Umbilical cord (tissue), 1 donor: ENCODE measurements at regions not wholly inside any gene's neighbourhood (a gene's known extent, or its start where the extent isn't known, plus 50 kb on each side); places are given as distances from the start of the nearest gene placed in this dataset.

Source experiments
- DNase-seq: peaks from one replicate; pipeline ENCODE4 v3.0.0-alpha.2; 2015; ENCODE audit warnings: low spot score

- DNase-seq = no peak
These were observed 1307.9 kb downstream of the UQCRFS1 start for GRCh38 chr19:27905074-27905473.

- DNase-seq = no peak
These were observed 1311.9 kb downstream of the UQCRFS1 start for GRCh38 chr19:27901078-27901477.

DNA sequence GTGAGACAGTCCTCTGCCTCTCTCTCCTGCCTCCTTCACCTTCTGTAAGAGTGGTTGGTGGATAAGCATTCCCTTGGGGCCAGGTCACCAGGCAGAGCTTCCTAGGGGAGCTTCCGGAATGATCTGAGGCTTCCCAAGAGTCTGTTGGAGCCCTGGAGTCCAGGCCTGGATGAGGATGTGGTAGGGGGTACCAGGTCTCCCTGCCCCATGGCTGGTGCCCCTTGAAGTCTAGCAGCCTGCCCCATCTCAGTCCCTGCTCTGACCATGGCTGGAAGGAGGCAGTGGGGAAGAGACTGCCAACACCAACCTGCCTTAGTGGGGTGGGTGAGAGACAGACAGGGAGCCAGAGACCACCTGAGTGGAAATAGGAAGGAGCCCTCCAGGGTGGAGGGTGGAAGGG is 1316.9 kb downstream of the UQCRFS1 start:
- DNase-seq = no peak

DNA sequence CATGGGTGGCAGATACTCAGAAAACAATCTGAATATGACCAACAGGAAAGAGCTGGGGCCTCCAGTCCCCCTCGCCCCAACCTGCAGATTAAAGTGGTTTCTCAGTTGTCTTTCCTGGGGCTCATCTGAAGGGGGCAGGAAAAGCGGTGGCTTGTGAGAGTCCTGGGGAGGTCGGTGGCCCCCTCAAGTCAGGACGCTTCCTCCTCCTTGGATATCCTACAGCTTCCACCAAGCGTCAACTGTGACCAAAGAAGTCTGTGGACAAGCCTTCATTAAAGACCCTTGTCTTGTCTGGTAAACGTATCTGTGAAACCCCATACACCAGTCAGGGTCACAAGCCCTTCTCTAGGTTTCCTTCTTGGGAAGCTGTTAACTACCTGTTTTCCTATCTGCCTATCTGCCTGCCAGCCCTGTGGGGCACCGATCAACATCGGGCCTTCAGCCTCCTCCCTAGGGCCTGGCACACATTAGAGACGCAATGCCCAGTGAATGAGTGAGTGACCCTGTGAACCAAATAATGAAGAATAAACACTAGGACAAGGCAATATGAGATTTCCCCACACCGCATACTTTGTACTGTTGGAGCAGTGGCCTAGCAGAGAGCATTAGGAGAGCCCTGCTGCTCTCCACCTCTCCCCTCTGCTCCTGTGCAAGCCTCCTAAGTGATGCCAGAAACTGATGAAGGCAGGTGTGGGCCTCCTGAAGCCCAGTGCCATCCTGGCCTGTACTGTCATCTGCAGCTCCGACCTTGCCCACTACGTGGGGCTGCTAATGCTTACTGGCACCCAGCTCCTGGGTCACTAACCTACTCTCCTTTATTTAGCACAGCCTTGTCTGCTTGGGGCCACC is 1317.8 kb downstream of the UQCRFS1 start:
- no peak for DNase-seq

DNA sequence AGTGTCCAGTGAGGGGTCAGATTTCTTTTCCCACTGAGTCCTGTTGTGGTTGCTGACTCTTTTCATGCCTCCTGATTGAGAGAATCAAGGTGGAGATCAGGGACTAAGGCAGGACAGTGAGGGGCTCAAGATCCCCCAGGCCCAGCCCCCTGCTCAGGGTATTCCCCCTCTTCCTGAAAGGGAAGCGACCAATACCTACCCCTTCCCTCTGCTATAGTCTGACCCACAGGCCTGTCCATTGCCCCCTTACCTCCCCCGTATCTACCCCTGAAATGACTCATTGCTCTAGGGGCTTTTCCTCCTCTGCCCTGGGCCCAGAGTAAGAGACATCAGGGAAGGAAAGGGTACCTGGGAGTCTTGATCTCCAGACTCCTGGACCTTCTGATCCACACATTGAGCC is 1320.5 kb downstream of the UQCRFS1 start:
- no peak for DNase-seq

GRCh38 chr19:27891411-27891810 is 1321.5 kb downstream of the UQCRFS1 start:
- DNase-seq = no peak

GRCh38 chr19:27890696-27891095 is 1322.3 kb downstream of the UQCRFS1 start:
- no peak for DNase-seq

DNA sequence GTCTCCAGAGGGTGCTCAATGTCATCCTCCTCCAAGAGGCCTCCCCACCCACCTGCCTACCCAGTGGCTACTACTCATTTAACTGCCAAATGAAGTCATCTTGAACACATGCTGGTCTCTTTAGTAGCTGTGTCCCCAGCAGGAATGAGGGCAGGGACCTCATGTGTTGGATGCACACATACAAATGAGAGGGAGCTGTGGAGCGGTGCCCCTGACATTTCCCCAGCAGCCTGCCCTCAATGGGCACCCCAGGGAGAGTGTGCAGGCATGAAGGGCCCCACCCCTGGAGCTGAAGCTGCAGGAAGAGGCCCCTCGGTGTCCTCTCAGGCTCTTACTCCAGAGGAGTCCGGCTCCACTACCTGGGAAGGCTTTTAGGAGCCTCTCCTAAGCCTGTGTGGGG is 1322.7 kb downstream of the UQCRFS1 start:
- DNase-seq = no peak

- DNase-seq = no peak
These were observed 1323.8 kb downstream of the UQCRFS1 start for GRCh38 chr19:27889156-27889555.

- no peak for DNase-seq
These were observed 1325.0 kb downstream of the UQCRFS1 start for GRCh38 chr19:27887946-27888345.

GRCh38 chr19:27885359-27885758 is 1327.6 kb downstream of the UQCRFS1 start:
- no peak for DNase-seq

GRCh38 chr19:27884376-27884775 is 1328.6 kb downstream of the UQCRFS1 start:
- no peak for DNase-seq

DNA sequence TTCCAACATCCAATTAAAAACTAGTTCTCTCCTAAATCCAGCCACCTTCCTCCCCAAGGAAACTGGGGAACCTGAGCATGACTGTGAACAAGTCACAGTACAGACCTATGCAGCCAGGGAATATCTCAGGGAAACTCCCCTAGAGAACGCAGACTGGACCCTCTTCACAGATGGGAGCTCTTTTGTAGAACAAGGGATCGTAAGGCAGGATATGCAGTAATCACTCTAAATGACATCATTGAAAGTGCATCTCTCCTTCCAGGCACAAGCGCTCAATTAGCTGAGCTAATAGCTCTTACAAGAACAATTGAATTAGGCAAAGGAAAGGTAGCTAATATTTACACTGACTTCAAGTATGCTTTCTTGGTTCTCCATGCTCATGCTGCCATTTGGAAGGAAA is 1331.7 kb downstream of the UQCRFS1 start:
- no peak for DNase-seq

DNA sequence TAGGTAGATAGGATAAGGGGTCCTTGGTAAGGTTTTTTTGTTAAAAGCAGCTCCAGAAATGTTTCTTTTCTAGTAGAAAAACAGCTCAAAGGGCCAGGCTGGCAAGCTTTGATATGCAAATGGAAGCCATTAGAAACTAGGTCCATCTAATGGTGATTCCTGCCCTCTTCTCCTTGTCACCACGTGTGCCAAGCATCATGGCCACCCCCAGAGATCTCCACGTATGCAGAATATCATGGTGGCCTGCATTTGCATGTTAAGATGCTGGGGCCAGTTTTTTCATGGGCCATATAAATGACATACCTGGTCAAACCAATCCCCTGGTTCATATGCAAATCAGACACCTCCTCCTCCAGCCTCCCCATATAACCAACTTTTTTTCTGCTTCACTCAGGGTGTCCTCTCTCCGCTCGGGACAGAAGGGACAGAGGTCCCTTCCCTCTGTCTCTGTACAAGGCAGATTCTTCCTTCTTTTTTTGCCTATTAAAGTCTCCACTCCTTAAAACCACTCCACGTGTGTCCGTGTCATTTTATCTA is 1335.9 kb downstream of the UQCRFS1 start:
- DNase-seq = no peak

DNA sequence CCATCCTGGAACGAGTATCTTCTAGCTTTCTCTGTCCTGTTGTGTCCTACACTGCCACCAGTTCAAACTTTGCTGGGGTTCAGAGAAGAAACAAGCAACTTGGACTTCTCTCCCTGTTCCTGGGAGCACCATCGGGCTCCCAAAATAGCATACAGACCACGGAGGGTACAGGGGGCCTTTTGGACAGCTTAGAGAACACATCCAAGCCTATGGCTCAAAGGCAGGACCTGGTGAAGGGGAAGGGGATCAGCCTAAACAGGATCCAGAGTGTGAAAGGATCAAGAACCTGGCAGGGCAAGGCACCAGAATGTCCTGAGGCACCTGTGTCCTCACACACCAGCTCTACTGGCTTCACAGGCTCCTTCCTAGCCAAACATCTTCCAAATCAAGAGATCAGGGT is 1336.5 kb downstream of the UQCRFS1 start:
- DNase-seq = no peak

- no peak for DNase-seq
These were observed 1340.6 kb downstream of the UQCRFS1 start for GRCh38 chr19:27872370-27872769.

DNA sequence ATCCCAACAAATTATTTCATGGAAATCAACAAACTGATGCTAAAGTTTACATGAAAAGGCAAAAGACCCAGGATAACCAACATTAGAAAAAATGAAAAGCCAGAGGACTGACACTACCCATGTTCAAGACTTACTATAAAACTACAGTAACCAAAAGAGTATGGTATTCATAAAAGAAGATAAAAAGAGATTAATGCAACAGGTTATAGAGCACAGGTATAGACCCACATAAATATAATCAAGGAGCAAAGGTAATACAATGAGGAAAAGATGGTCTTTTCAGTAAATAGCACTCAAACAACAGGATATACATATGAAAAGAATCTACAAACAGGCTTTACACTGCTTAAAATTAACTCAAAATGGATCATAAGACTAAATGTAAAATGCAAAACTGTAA is 1342.7 kb downstream of the UQCRFS1 start:
- DNase-seq = no peak

DNA sequence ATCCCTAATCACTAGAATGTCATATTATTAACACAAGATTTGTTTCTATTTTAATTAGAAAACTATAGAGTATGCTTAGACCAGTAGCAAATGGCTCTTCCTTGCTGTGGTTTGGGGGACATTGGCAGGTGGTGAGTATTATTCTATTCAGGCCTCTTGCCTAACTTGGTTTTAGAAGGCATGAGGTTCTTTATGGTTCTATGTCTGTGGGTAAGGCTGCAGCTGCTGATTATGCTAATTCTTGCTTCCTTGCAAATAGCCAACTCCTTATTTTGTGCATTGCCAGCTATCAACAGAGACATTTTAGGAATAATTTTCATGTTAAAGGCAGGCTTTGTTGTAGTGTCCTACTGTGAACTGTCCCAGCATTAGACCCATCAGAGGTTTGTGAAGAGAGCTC is 1344.9 kb downstream of the UQCRFS1 start:
- DNase-seq = no peak

DNA sequence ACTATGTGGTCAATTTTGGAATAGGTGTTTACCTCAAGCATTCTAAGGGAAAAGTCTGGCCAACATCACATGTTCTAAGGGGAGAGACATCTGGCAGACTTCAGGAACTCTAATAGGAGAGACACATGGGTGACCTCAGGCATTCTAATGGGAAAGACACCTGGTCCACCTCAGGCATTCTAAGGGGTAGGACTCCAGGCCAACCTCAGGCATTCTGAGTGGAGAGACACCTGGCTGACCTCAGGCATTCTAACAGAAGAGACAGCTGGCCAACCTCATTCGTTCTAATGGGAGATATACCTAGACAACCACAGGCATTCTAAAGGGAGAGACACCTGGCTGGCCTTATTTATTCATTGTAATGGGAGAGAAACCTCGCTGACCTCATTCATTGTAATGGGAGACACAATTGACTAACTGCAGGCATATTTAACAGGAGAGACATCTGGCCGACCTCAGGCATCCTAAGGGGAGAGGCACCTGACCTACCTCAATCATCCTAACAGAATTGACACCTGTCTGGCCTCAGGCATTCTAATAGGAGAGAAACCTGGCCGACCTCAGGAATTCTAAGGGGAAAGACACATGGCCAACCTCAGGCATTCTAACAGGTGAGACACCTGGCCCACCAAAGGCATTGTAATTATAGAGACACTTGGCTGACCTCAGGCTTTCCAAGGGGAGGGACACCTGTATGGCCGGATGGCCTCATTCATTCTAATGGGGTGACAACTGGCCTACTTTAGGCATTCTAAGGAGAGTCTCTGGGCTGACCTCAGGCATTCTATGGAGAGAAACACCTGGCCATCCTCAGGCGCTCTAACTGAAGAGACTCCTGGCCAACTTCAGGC is 1346.8 kb downstream of the UQCRFS1 start:
- no peak for DNase-seq

DNA sequence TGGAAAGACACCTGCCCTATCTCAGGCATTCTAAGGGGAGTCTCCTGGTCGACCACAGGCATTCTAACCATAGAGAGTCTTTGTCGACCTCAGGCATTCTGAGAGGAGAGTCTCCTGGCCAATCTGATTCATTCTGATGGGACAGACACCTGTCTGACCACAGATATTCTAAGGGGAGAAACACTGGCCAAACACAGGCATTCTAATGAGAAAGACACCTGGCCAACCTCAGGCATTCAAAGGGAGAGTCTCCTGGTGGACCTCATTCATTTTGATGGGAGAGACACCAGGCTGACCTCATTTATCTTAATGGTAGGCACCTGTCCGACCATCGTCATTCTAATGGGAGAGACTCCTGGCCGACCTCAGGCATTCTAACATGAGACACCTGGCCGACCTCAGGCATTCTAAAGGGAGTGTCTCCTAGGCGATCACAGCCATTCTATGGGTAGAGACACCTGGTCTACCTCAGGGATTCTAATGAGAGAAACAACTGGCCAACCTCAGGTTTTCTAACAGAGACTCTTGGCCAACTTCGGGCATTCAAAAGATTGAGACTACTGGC is 1351.5 kb downstream of the UQCRFS1 start:
- no peak for DNase-seq

GRCh38 chr19:27860309-27860934 is 1352.5 kb downstream of the UQCRFS1 start:
- DNase-seq = no peak

DNA sequence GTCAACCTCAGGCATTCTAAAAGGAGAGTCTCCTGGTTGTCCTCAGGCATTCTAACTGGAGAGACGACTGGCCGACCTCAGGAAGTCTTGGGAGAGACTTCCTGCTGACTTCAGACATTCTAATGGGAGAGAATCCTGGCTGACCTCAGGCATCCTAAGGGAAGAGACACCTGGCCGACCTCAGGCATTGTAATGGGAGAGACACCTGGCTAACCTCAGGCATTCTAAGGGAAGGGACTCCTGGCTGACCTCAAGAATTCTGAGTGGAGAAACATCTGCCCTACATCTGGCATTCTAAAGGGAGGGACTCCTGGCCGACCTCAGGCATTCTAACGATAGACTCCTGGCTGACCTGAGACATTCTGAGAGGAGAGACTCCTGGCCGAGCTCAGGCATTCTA is 1353.3 kb downstream of the UQCRFS1 start:
- DNase-seq = no peak
